Activated CD4-positive, alpha-beta T cell treated with anti-CD3 and anti-CD28 coated beads for 1 hour (primary cell): ENCODE measurements at regions not wholly inside any gene's neighbourhood (a gene's known extent, or its start where the extent isn't known, plus 50 kb on each side); places are given as distances from the start of the nearest gene placed in this dataset.

Experiments
- DNase-seq: peaks from one replicate; pipeline ENCODE4 v3.0.0-alpha.2; 2020

- no peak for DNase-seq
Measured at GRCh38 chr1:195328102-195328501, 1280.1 kb downstream of the KCNT2 start.

DNA sequence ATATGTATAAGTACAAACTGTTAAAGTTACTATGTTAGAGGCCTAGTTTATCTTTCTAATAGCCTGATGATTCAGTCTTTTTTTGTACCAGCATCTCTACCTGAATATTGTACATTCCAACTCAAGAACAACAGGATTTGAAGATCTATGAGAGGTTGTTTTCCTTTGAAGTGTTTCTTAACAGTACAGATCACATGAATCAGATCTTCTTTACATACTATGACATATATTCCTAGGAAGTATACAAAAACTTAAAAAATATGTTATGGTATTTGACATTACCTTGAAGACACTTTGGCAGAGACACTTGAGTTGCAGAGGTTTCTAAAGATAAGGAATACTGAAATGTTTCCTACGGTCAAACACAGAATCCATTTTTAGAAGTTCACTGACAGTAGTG is 1280.9 kb downstream of the KCNT2 start:
- DNase-seq: no peak

DNA sequence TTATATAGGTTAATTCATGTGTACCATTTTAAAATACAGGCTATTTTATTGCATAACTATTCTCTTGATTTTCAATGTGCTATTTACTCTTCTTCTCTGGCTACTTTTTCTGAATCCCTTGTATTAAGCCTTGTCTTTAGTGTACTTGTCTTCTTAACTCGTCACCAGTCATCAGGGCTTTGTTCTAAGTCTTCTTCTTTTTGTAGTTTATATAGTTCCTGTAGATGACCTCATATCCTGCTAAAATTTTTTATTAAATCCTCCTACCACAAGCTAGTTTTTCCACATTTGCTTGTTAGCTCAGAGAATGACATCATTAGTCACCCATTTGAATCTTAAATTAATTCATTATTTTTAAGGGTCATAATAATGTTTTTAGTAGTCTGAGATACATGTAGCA is 1281.9 kb downstream of the KCNT2 start:
- DNase-seq: no peak

DNA sequence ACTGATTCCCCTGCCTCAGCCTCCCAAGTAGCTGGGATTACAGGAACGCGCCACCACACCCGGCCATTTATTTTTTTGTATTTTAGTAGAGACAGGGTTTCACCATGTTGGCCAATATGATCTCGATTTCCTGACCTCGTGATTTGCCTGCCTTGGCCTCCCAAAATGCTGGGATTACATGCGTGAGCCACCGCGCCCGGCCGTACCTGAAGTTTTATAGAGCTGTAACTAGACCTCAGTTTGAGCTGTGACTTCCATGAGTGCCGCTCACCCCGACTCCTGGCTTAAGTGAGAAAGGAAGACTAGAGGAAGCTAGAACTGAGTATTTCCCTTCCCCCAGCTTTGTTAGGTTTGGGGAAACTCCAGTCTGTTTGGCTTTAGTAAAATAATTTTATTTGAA is 1283.1 kb downstream of the KCNT2 start:
- DNase-seq: no peak

GRCh38 chr1:195306281-195306680 is 1302.0 kb downstream of the KCNT2 start:
- no peak for DNase-seq

DNA sequence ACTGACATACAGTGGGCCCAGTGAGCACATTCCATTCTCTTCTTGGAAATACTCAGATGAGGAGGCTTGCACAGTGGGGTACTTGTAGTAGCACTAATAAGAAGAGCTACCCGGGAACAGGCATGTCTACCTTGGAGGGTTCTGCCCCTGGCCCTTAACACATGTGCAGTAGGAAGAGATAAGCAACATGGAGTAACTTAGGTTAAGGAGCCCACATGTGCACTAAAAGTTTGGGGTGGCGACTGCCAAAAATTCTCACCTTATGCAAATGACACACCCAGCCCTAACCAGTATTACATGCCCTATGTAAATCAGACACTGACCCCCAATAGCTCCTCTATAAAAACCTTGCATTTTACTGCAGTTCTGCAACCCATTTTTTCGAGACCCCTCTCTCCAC is 1313.3 kb downstream of the KCNT2 start:
- no peak for DNase-seq

- DNase-seq: no peak
Measured at GRCh38 chr1:195278644-195279043, 1329.6 kb downstream of the KCNT2 start.

GRCh38 chr1:195275710-195276109 is 1332.5 kb downstream of the KCNT2 start:
- DNase-seq: no peak

DNA sequence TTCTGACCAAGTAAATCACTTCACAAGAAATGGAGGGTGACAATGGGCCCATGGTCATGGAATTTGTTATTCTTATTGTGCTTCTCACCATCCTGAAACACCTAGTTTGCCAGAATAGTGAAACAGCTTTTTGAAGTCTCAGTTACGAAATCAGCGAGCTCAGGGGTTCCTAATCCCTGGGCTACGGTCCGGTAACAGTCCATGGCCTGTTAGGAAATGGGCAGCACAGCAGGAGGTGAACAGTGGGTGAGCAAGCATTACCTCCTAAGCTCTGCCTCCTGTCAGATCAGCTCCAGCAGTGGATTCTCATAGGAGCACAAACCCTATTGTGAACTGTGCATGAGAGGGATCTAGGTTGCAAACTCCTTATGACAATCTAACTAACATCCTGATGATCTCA is 1356.3 kb downstream of the KCNT2 start:
- no peak for DNase-seq

DNA sequence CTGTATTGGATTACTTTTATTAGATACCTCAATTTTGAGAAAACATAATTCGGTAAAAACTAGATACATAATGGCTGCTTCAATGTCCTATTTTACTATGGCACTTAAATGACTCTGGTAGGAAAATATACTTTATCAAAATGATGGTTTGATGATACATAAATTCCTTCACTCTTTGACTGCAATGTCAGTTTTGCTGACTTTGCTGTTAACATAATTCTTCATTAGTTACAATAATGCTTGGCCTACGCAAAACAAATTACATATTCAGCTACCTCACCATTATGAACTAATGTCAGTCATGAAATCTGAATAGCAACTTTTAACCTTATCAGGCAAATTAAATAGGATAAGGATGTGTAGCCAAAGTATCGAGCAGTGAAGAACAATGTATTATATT is 1364.7 kb downstream of the KCNT2 start:
- no peak for DNase-seq

GRCh38 chr1:195241066-195241465 is 1367.2 kb downstream of the KCNT2 start:
- no peak for DNase-seq

DNA sequence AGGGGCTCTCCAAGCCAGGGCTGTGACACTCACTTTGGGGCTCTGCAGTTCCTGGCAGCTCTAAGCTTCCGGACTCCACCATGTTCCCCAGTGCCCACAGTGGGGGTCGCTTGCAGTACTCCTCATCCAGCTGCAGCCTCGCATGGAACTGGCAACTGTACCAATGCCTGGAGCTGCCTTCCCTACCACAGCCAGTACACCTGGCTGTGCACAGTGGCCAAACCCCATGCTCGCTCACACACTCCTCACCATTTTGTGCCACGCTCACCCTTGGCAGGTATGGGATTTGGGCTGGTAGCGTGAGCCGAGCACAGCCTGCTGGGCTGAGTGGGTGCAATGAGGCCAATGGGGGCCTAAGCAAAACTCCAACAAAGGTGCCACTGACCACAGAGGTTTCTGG is 1369.9 kb downstream of the KCNT2 start:
- no peak for DNase-seq

DNA sequence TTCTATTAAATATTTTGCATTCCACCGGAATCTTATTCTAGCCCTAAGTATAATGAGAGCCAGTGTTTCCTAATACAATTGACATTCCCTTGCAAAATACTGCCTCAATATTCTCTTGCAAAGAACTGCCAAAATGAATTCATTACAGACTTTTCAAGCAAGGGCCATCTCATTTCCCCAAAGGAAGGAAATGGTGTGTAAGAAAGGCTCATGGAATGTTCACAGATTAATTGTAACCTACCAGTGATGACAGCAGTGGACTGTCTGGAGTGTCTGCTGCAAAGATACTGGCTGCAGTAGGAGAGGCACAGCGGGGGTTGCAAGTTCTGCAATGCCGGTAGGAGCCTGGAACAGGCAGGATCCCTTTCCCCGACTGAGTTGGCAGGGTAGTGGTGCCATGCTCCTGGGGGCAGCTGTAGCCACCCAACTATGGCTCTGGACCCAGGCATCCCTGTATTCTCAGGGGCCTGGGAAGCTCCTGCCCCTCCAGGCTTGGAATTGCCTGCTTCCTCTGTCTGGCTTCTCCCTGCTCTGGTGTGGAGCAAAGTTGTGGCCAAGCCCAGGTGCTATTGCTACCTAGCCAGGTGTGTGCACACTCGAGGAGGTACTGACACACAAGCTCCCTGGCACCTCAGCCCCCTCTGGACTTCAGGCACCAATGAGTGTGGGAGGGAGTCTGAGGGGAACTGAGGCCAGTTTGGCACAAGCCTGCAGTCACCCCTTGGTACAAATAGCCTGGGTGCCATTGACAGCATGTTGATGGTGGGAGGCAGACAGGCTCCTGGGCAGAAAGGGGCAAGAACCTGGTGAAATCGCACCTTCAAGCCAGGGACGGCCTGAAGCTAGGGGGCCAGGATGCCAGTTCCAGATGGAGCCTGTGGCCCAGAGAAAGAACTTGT is 1371.0 kb downstream of the KCNT2 start:
- DNase-seq: no peak

DNA sequence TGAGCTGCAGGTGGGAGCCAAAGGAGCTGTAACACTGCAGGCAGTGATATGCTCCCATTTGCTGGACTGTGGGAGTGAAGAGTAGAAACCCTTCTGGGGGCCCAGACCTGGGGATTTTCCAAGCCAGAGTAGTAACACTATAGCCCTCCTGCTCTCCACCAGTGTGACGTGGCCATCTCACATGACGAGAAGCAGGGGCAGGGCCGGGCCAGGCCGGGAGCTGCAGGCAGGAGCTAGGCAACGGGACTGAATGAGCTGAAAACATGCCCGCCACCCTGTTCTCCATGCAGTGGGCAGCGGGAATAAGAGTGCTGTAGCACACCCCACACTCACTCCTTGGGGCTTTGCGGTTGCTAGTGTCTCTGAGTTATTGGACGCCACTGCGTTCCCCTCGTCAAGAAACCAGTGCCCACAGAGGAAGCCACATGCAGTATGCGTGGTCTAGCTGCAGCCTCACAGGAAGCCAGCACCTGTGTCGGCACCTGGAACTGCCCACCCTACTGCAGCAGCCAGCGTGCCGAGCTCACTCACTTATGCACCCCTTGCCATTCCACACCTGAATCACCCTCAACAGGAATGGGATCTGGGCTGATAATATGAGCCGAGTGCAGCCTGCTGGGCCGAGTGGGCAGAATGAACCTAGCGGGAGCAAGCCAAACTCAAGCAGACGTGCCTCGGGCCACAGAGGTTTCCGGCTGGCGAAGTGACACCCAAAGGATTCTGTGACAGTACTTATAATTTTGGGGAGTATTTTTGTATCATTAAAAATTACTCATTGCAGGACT is 1389.6 kb downstream of the KCNT2 start:
- no peak for DNase-seq

DNA sequence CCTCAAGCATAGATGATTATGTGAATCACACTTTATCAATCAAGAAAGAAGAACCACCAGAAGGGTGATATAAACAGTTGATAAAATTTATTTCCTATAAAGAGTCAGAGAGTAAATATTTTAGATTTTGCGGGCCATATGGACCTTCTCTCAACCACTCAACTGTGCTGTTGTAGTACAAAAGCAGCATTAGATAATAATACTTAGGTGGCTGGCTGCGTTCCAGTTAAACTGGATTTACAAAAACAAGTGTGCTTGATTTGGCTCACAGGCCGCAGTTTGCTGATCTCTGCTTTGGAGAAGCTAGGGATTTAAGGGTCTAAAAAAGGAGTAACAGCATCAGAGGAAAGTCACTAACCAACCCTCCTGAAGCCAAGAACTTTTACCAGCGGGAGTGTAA is 1406.0 kb downstream of the KCNT2 start:
- DNase-seq: no peak

- no peak for DNase-seq
Measured at GRCh38 chr1:195200772-195201171, 1407.5 kb downstream of the KCNT2 start.

GRCh38 chr1:195197116-195197515 is 1411.1 kb downstream of the KCNT2 start:
- no peak for DNase-seq

- DNase-seq: no peak
Measured at GRCh38 chr1:195195423-195196057, 1412.7 kb downstream of the KCNT2 start.

DNA sequence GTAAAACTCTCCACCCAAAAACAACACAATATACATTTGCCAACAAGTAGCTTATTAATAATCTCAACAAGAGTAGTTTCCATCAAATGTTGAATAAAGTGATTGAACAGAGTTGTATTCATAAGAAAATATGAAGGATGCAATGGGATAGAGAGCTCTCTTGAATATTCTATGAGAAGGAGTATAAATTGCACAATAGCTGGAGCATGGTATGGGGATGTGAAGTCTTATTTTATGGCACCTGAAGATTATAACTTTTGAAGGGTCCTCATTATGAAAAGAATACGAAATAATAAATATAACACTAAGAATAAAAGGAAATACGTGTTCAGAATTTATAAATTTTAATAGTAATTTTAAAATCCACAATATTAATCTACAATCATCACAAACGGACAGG is 1415.1 kb downstream of the KCNT2 start:
- DNase-seq: no peak

- DNase-seq: no peak
Measured at GRCh38 chr1:195188821-195189220, 1419.4 kb downstream of the KCNT2 start.

- DNase-seq: no peak
Measured at GRCh38 chr1:195186544-195186943, 1421.7 kb downstream of the KCNT2 start.

- no peak for DNase-seq
Measured at GRCh38 chr1:195185736-195186135, 1422.5 kb downstream of the KCNT2 start.

DNA sequence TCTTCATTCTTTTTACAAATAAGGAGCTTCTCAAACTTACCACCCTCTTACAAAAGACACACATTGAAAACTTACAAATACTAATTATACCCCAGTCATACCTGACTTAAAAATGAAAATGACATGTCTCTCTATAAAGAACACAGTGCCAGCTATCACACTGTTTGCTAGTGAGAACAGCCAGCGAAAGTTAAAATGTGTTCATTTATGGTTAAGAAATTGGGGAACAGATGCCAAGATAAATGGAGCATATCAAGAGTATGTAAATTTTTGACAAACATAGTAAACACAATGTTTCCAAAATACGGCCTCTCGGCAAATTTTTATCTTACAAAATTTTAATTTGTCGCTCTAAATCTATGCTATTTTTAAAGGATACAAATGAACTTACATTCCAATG is 1422.9 kb downstream of the KCNT2 start:
- DNase-seq: no peak

DNA sequence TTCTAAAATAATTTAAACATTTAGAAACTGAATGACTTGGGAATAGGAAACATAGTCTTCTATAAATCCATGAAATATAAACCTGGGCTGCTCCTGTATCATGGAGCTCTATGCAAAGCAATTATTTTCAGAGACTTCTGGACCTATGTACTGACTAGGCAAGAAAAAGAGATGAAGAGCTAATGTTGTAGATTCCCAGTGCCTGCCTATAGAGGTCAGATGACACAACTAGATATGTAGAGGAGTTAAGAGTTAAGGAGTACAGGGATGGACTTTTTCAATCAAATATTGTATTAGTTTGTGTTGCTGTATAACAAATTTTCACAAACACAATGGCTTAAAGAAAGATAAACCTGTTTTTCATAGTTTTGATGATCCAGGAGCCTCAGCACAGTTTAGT is 1434.5 kb downstream of the KCNT2 start:
- no peak for DNase-seq
